Astrocyte of the spinal cord (primary cell): ENCODE measurements at regions not wholly inside any gene's neighbourhood (a gene's known extent, or its start where the extent isn't known, plus 50 kb on each side); places are given as distances from the start of the nearest gene placed in this dataset.

Source experiments
- DNase-seq: peaks from one replicate; pipeline ENCODE4 v3.0.0; 2011; ENCODE audit warnings: low read depth, low spot score
- H3K4me3 ChIP-seq: 2 replicates; pipeline ENCODE4 v1.5.1; 2011; ENCODE audit warnings: low read depth, mild to moderate bottlenecking, low read length, moderate library complexity
- in situ Hi-C: cut with HindIII; loops from 2 replicates; pipeline ENCODE4 v1.10.0; 2017; ENCODE audit warnings: low sequenced_read_pairs
- TF ChIP-seq, protein P1 (sequence below): IDR thresholded peaks from 2 replicates; pipeline ENCODE4 v1.5.1; 2012; ENCODE audit warnings: low read depth, mild to moderate bottlenecking, low read length, inconsistent platforms

DNA sequence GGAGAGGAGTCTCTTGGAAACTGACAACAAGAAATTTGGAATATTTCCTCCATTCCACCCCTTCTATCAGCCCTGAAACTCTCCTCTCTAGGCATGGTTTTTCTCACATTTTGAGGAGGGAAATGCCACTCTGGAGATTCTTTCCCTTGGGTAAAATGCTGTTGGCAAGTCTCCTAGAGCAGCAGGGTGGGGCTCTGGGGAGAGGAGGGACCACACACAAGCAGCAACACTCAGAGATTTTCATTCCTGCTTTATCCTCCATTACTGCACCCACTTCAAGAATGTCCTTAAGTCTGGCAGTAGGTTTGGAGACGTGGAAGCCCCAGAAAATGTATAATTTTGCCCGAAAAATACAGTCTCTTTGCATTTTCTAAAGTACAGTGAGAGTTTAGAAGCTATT is 130.8 kb upstream of the FLRT2 start:
- no peak overlapping the region for H3K4me3 ChIP-seq
- TF ChIP-seq, protein P1, sequence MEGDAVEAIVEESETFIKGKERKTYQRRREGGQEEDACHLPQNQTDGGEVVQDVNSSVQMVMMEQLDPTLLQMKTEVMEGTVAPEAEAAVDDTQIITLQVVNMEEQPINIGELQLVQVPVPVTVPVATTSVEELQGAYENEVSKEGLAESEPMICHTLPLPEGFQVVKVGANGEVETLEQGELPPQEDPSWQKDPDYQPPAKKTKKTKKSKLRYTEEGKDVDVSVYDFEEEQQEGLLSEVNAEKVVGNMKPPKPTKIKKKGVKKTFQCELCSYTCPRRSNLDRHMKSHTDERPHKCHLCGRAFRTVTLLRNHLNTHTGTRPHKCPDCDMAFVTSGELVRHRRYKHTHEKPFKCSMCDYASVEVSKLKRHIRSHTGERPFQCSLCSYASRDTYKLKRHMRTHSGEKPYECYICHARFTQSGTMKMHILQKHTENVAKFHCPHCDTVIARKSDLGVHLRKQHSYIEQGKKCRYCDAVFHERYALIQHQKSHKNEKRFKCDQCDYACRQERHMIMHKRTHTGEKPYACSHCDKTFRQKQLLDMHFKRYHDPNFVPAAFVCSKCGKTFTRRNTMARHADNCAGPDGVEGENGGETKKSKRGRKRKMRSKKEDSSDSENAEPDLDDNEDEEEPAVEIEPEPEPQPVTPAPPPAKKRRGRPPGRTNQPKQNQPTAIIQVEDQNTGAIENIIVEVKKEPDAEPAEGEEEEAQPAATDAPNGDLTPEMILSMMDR = no peak
- in situ Hi-C loops = no loop called here
- DNase-seq = peak; percentile 5

DNA sequence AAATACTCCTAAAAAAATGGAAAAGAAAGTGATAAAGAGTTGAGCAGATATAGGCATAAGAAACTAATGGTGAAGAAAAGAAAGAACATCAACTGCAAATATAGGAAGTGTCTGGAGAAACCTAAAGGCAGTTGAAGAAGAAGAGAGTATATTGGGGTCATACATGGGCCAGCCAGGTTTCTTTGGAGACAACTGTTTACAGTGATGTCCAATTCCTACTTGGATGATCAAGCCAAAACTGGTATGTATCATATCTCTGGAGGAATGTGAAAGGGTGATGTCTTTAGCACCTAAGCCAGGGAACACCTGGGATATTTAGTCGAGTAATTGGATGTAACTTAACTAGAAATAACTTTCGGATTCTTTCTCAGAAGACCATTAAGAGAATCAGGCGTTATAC is 129.3 kb upstream of the FLRT2 start:
- no peak for DNase-seq
- H3K4me3 ChIP-seq = no peak overlapping the region
- in situ Hi-C loops = no loop called here
- TF ChIP-seq, protein P1 = no peak

DNA sequence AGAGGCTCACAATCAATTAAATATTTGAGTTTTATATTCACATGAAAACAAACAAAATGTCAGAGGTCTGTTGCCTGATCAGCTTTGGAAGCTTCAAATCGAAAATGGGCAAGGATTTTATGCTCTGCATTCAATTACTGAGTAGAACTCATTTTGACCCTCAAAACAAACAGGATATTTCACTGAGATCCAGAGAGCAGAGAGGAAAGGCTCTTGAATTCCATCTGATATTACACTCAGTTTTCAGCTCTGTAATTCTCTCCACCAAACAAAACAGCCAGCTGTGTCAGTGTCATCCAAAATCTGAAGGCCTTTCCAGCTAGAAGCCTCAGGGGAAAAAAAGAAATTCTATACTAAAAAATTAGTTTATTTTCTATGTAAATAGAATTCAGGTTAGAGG is 128.6 kb upstream of the FLRT2 start:
- H3K4me3 ChIP-seq = no peak overlapping the region
- TF ChIP-seq, protein P1 = no peak
- peak; percentile 2 for DNase-seq
- in situ Hi-C loops = no loop called here

DNA sequence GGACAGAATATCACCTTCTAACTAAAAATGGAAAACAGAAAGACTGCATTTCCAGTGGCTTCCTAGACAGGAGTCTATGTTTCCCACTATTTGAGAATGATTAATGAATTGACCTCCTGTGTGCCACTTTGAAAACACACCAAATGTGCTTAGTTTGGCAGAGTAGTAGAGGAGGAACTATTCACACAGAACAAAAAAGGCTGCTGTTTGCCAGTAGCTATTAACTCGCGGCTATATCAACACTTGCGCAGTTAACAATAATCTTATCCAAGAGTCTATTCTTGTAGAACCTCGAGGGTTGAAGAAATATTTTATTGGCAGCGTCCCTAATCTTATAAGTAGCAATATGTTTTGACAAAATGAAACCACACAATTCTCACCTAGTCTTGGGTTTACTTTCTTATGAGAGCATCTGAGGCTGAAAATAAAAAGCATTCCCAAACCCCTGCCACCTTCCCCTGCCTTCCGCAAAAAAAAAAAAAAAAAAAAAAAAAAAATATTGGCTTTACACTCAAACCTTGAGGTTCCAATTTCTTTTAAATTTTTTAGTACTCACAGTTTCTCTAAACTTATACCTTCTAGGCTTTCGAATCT is 127.3 kb upstream of the FLRT2 start:
- no peak overlapping the region for H3K4me3 ChIP-seq
- in situ Hi-C loops = no loop called here
- TF ChIP-seq, protein P1 = no peak
- DNase-seq = peak; percentile 29

DNA sequence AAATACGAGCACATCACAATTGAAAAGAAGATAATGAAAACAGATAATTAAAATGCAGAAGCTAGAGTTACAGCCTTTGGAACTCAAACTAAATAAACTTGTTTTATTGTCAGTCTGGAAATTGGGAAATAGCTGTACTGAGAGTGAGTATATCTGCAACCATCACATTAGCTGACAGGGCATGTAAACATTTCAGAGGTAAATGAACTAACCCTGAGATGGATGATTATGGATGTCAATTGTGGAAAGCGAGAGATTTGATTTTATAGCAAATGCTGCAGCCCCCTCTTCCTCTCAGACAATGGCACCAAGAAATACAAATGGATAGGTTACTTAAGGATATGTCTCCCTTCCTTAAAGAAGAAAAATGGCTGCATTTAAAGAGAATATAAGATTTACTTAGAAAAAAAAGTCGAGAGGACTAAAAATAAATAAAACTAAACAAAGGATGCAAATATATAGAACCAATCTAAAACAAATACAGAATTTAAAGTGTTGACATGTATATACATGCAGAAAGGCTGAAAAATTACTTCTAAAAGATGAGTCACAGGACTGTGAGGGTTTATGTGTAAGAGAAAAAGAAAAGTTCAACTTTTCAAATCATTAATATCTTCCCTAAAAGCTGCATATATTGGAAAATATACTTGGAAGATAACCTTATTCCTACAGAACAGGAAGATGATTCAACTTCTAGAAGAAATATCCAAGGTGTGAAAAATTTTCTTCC is 120.3 kb upstream of the FLRT2 start:
- H3K4me3 ChIP-seq = no peak overlapping the region
- no peak for DNase-seq
- in situ Hi-C loops = no loop called here
- TF ChIP-seq, protein P1 = no peak

DNA sequence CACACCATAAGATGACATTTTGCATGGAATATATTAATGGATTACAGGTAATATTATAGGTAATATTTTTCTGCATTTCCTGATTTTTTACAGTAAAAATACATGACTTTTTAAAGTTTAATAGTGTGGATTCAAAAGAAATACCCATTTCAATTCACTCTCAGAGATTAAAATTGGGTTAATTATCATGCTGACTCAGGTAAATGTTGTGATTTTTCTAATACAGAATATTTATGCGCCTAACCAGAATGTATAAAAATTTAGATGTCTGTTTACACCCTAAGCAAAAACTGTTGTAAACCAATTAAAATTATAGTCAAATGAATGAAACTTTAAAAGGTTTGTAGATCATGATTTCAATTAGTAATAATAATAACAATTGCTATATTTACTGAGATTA is 117.2 kb upstream of the FLRT2 start:
- TF ChIP-seq, protein P1 = no peak
- in situ Hi-C loops = no loop called here
- no peak overlapping the region for H3K4me3 ChIP-seq
- no peak for DNase-seq
